ENCODE measurements at regions not wholly inside any gene's neighbourhood (a gene's known extent, or its start where the extent isn't known, plus 50 kb on each side); places are given as distances from the start of the nearest gene placed in this dataset.

- TF ChIP-seq USF1 (IDR thresholded peaks at IDR 0.05), result no peak
- TF ChIP-seq RAD21 (IDR thresholded peaks at IDR 0.05; ENCODE audit: low read depth), result no peak
- no peak for TF ChIP-seq EGR1 (IDR thresholded peaks at IDR 0.05)
- TF ChIP-seq REST (IDR thresholded peaks at IDR 0.05; ENCODE audit: low read depth), result no peak
- TF ChIP-seq MAX (IDR thresholded peaks at IDR 0.05), result no peak
- no peak for TF ChIP-seq TAF1 (IDR thresholded peaks at IDR 0.05; ENCODE audit: low read depth)
- no peak for TF ChIP-seq CREB1 (IDR thresholded peaks at IDR 0.05; ENCODE audit: low read depth)
- no peak for TF ChIP-seq FOXM1 (IDR thresholded peaks at IDR 0.05; ENCODE audit: borderline replicate concordance, low read depth)
Observed at GRCh38 chr7:35551321-35552081, 143.4 kb downstream of the HERPUD2 start.
